Sigmoid colon (tissue), 6 donors: ENCODE measurements at regions not wholly inside any gene's neighbourhood (a gene's known extent, or its start where the extent isn't known, plus 50 kb on each side); places are given as distances from the start of the nearest gene placed in this dataset.
"Not testable (repeated sequence)": the region's sequence is repeated elsewhere in the genome, so short reads cannot be mapped to it uniquely, and the experiment has no call there.

Experiments used
- DNase-seq: peaks from one replicate; pipeline ENCODE4 v3.0.0-alpha.2; 2019
- H3K27ac ChIP-seq, 4 donors: fragments of 200-600 bp; sonication (generic); one replicate each; pipeline ENCODE4 v1.5.1; 2016 to 2019; ENCODE audit warnings: mild to moderate bottlenecking in 1 of 4
- H3K27me3 ChIP-seq, 3 donors: fragments of 200-600 bp; sonication (generic); one replicate each; pipeline ENCODE4 v1.5.1; 2019; ENCODE audit warnings: mild to moderate bottlenecking in 1 of 3
- H3K36me3 ChIP-seq, 4 donors: fragments of 200-600 bp; sonication (generic); one replicate each; pipeline ENCODE4 v1.5.1; 2016 to 2019
- H3K4me1 ChIP-seq, 4 donors: fragments of 200-600 bp; sonication (generic); one replicate each; pipeline ENCODE4 v1.5.1; 2017 to 2019
- H3K4me3 ChIP-seq, 4 donors: fragments of 200-600 bp; sonication (generic); one replicate each; pipeline ENCODE4 v1.5.1; 2017 to 2019; ENCODE audit warnings: mild to moderate bottlenecking in 2 of 4, moderate library complexity in 1 of 4
- H3K9me3 ChIP-seq, 4 donors: fragments of 200-600 bp in 3 of 4; sonication (generic) in 3 of 4; one replicate each; pipeline versions ENCODE4 v1.5.1 to v1.6.1; 2013 to 2019
- CTCF ChIP-seq, 4 experiments: fragments of 450-650 bp in 3 of 4; fragments of 200-600 bp in 1 of 4; IDR thresholded peaks; one replicate each; pipeline ENCODE4 v1.5.1; 2016 to 2019; ENCODE audit warnings: antibody characterized with exemption in 4 of 4, mild to moderate bottlenecking in 3 of 4, moderate library complexity in 2 of 4
- EP300 ChIP-seq, 4 donors: sonication (generic); formaldehyde crosslinking; IDR thresholded peaks; one replicate each; pipeline ENCODE4 v1.6.1; 2017; ENCODE audit warnings: antibody characterized with exemption in 4 of 4
- POLR2A ChIP-seq, 2 donors: fragments of 450-650 bp; IDR thresholded peaks; one replicate each; pipeline ENCODE4 v1.6.1; 2016; ENCODE audit warnings: antibody characterized with exemption in 2 of 2, mild to moderate bottlenecking in 2 of 2, moderate library complexity in 2 of 2
- POLR2AphosphoS5 ChIP-seq, 4 donors: sonication (generic); formaldehyde crosslinking; IDR thresholded peaks; one replicate each; pipeline ENCODE4 v1.6.1; 2017; ENCODE audit warnings: antibody characterized with exemption in 4 of 4
- WGBS, 2 donors: extraction: QIAGEN DNeasy Blood & Tissue Kit; methylation state at CpG; one replicate each; pipeline ENCODE4 v1.1.7; 2013; 5-methylcytosine and 5-hydroxymethylcytosine counted together
- intact Hi-C: fragments of 100-400 bp; cut with DNase I; formaldehyde crosslinking; loops from one replicate; pipeline ENCODE4 v1.15.1; 2023
- donor health status: healthy with polysubstance abuse.
- donor health status: healthy.

- Histone ChIP-seq H3K27ac (no peak overlapping the region), H3K9me3 (peaks cover 0 to 3% (median 1%) of the 10 kb centered on the region in 4 donors), H3K4me3 (no peak overlapping the region), H3K36me3 (no peaks in the 10 kb centered on the region), H3K4me1 (peaks cover 0 to 6% (median 0%) of the 10 kb centered on the region in 4 donors), H3K27me3 (peaks cover 0 to 29% (median 0%) of the 10 kb centered on the region in 3 donors)
- peak; percentile 11 for DNase-seq
- 65 to 79% methylated on average over 4 of the region's 4 CpGs for WGBS, 2 donors
- intact Hi-C loops: no loop called here
- TF ChIP-seq POLR2AphosphoS5 (IDR thresholded peaks at IDR 0.05): no peak
- no peak for TF ChIP-seq POLR2A (IDR thresholded peaks at IDR 0.05)
- TF ChIP-seq CTCF (IDR thresholded peaks at IDR 0.05): no peak
- no peak for TF ChIP-seq EP300 (IDR thresholded peaks at IDR 0.05)
These were observed 119.0 kb upstream of the EEF2KMT start for GRCh38 chr16:5216441-5217080.

DNA sequence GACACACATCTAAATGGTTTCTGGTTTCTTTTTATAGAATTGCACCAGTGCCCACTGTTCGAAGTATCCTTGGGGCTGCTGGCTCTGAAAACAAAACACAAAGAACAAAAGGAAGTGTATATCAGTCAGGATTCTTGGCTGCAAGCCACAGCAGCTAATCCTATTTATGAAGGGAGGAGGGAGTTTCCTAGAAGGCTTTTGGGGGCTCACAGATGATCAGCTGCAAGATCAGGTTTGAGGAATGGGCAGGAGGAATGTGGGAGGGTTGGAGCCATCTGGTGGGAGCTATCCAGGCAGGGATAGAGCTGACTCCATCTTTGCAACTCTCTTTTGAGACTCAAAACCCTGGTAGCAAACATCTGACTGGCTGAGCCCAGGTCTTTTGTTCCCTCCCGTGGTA lies 118.3 kb upstream of the EEF2KMT start:
- 11 to 31% methylated on average over 2 of the region's 2 CpGs for WGBS, 2 donors
- no peaks in the 10 kb centered on the region for H3K36me3 ChIP-seq
- no peak for TF ChIP-seq POLR2AphosphoS5 (IDR thresholded peaks at IDR 0.05)
- TF ChIP-seq POLR2A (IDR thresholded peaks at IDR 0.05): no peak
- TF ChIP-seq CTCF (IDR thresholded peaks at IDR 0.05): no peak
- TF ChIP-seq EP300 (IDR thresholded peaks at IDR 0.05): no peak
- intact Hi-C loops: no loop called here
- no peak overlapping the region for H3K27ac ChIP-seq
- peaks cover 0 to 6% (median 0%) of the 10 kb centered on the region in 4 donors for H3K4me1 ChIP-seq
- H3K27me3 ChIP-seq: peaks cover 0 to 26% (median 0%) of the 10 kb centered on the region in 3 donors
- H3K4me3 ChIP-seq: no peak overlapping the region
- peaks cover 0 to 3% (median 1%) of the 10 kb centered on the region in 4 donors for H3K9me3 ChIP-seq
- peak; percentile 14 for DNase-seq

- H3K27me3 ChIP-seq: peaks cover 0 to 26% (median 0%) of the 10 kb centered on the region in 3 donors
- peak; percentile 40 for DNase-seq
- WGBS, 2 donors: 89 to 93% methylated on average over 7 of the region's 7 CpGs
These were observed 116.9 kb upstream of the EEF2KMT start for GRCh38 chr16:5214466-5214865.

GRCh38 chr16:5212501-5212900 lies 114.9 kb upstream of the EEF2KMT start:
- WGBS, 2 donors: 31 to 49% methylated on average over 5 of the region's 5 CpGs

More at GRCh38 chr16:5214466-5214865, 116.9 kb upstream of the EEF2KMT start:
- Histone ChIP-seq H3K4me3 (no peak overlapping the region), H3K36me3 (no peaks in the 10 kb centered on the region), H3K27ac (no peak overlapping the region), H3K9me3 (peaks cover 0 to 3% (median 1%) of the 10 kb centered on the region in 4 donors), H3K4me1 (peaks cover 0 to 6% (median 0%) of the 10 kb centered on the region in 4 donors)
- TF ChIP-seq EP300 (IDR thresholded peaks at IDR 0.05) (no peak), POLR2A (IDR thresholded peaks at IDR 0.05) (no peak), POLR2AphosphoS5 (IDR thresholded peaks at IDR 0.05) (no peak), CTCF (IDR thresholded peaks at IDR 0.05) (no peak)
- intact Hi-C loops: no loop called here

GRCh38 chr16:5207862-5208498 lies 110.4 kb upstream of the EEF2KMT start:
- H3K4me1 ChIP-seq, DNase-seq, H3K4me3 ChIP-seq, H3K9me3 ChIP-seq, H3K36me3 ChIP-seq, H3K27ac ChIP-seq, intact Hi-C loops: not testable (repeated sequence)
- peaks cover 0 to 12% (median 0%) of the 10 kb centered on the region in 3 donors for H3K27me3 ChIP-seq
- 90 to 95% methylated on average over 1 of the region's 1 CpG for WGBS, 2 donors

More at GRCh38 chr16:5212501-5212900, 114.9 kb upstream of the EEF2KMT start:
- peak; percentile 4 for DNase-seq
- H3K36me3 ChIP-seq, intact Hi-C loops, H3K4me1 ChIP-seq, H3K9me3 ChIP-seq, H3K4me3 ChIP-seq, H3K27ac ChIP-seq: not testable (repeated sequence)
- H3K27me3 ChIP-seq: peaks cover 0 to 26% (median 0%) of the 10 kb centered on the region in 3 donors
